Naive thymus-derived CD4-positive, alpha-beta T cell (primary cell): ENCODE measurements at regions not wholly inside any gene's neighbourhood (a gene's known extent, or its start where the extent isn't known, plus 50 kb on each side); places are given as distances from the start of the nearest gene placed in this dataset.
A peak's percentile ranks its signal among the peaks of the same experiment; 100 is the strongest.

Experiments
- ATAC-seq: fragments of 150-1000 bp; cut with Tn5 transposase; 2 replicates; pipeline ENCODE4 v1.10.0; 2021; ENCODE audit warnings: mild to moderate bottlenecking, moderate library complexity
- CTCF ChIA-PET: fragments of 350-600 bp; sonication (Branson Sonifier 250); formaldehyde crosslinking; loops from one replicate; lab custom pipeline; 2021; ENCODE audit warnings: antibody characterized with exemption; lab: Charles Lee
- POLR2A ChIA-PET: fragments of 350-600 bp; sonication (Branson Sonifier 250); formaldehyde crosslinking; loops from one replicate; lab custom pipeline; 2021; ENCODE audit warnings: antibody characterized with exemption, inconsistent platforms; lab: Charles Lee
- DNase-seq, 9 donors: peaks; one replicate each; pipeline versions ENCODE4 v3.0.0 to v3.0.0-alpha.2; 2020 to 2022; ENCODE audit warnings: mixed read lengths in 1 of 9
- H3K27ac ChIP-seq: one replicate; pipeline ENCODE4 v1.7.0; 2013; ENCODE audit warnings: mild to moderate bottlenecking, low read depth, low read length, moderate library complexity
- H3K27me3 ChIP-seq, 2 donors: one replicate each; pipeline ENCODE4 v1.7.0; 2013; ENCODE audit warnings: low read length in 2 of 2, mild to moderate bottlenecking in 2 of 2, moderate library complexity in 2 of 2; ENCODE audit not compliant: control insufficient read depth in 2 of 2, insufficient read depth in 2 of 2
- H3K36me3 ChIP-seq, 3 experiments: 1 replicate in 2 of 3; 2 replicates in 1 of 3; pipeline ENCODE4 v1.7.0; 2013; ENCODE audit warnings: low read length in 3 of 3, mild to moderate bottlenecking in 3 of 3, moderate library complexity in 1 of 3; ENCODE audit not compliant: insufficient read depth in 3 of 3, control insufficient read depth in 2 of 3
- H3K4me1 ChIP-seq, 2 donors: one replicate each; pipeline ENCODE4 v1.7.0; 2013; ENCODE audit warnings: low read length in 2 of 2, mild to moderate bottlenecking in 2 of 2, moderate library complexity in 1 of 2; ENCODE audit not compliant: control insufficient read depth in 2 of 2, insufficient read depth in 2 of 2
- H3K4me3 ChIP-seq: 2 replicates; pipeline ENCODE4 v1.7.0; 2013; ENCODE audit warnings: mild to moderate bottlenecking, low read length
- H3K9me3 ChIP-seq, 3 experiments: 1 replicate in 2 of 3; 2 replicates in 1 of 3; pipeline ENCODE4 v1.7.0; 2013; ENCODE audit warnings: low read length in 3 of 3; ENCODE audit not compliant: control insufficient read depth in 2 of 3
- H3K27ac Mint-ChIP-seq, 9 donors: one replicate each; pipeline ENCODE4 v1.8.0; 2020 to 2022; ENCODE audit warnings: mixed read lengths in 9 of 9, mild to moderate bottlenecking in 8 of 9, moderate library complexity in 5 of 9, inconsistent platforms in 2 of 9
- H3K27me3 Mint-ChIP-seq, 5 donors: one replicate each; pipeline ENCODE4 v1.8.0; 2021 to 2022; ENCODE audit warnings: mixed read lengths in 5 of 5, mild to moderate bottlenecking in 1 of 5
- H3K36me3 Mint-ChIP-seq, 5 donors: one replicate each; pipeline ENCODE4 v1.8.0; 2020 to 2022; ENCODE audit warnings: mixed read lengths in 5 of 5, mild to moderate bottlenecking in 3 of 5, inconsistent platforms in 1 of 5
- H3K4me1 Mint-ChIP-seq, 7 donors: one replicate each; pipeline ENCODE4 v1.8.0; 2020 to 2022; ENCODE audit warnings: mixed read lengths in 7 of 7, mild to moderate bottlenecking in 3 of 7, inconsistent platforms in 1 of 7
- H3K4me3 Mint-ChIP-seq, 10 donors: one replicate each; pipeline ENCODE4 v1.8.0; 2020 to 2022; ENCODE audit warnings: mild to moderate bottlenecking in 10 of 10, mixed read lengths in 10 of 10, moderate library complexity in 6 of 10, inconsistent platforms in 2 of 10
- H3K9me3 Mint-ChIP-seq, 11 donors: one replicate each; pipeline ENCODE4 v1.8.0; 2020 to 2022; ENCODE audit warnings: mixed read lengths in 11 of 11, mild to moderate bottlenecking in 4 of 11, inconsistent platforms in 1 of 11, moderate library complexity in 1 of 11
- intact Hi-C, 2 donors: fragments of 100-400 bp; cut with micrococcal nuclease; formaldehyde crosslinking; loops; one replicate each; pipeline ENCODE4 v1.15.1; 2023

GRCh38 chr11:110900426-110900825 is 188.2 kb upstream of the ARHGAP20 start:
- no peak overlapping the region for H3K27ac ChIP-seq
- H3K36me3 Mint-ChIP-seq: peaks cover 0 to 4% (median 0%) of the 10 kb centered on the region in 5 donors
- H3K4me3 Mint-ChIP-seq: no peak overlapping the region
- H3K4me1 Mint-ChIP-seq: no peaks in the 10 kb centered on the region
- no peaks in the 10 kb centered on the region for H3K27me3 ChIP-seq
- no peak overlapping the region for H3K27ac Mint-ChIP-seq
- peaks cover 0 to 11% (median 2%) of the 10 kb centered on the region in 11 donors for H3K9me3 Mint-ChIP-seq
- ChIA-PET CTCF (no interaction called here), POLR2A (interaction anchor here (0.7 kb wide), 1 partner anchor 1389 kb away, joined by 3 read pairs; no protein-coding TSS in a partner anchor)
- intact Hi-C loops: no loop called here
- H3K4me1 ChIP-seq: no peaks in the 10 kb centered on the region
- H3K9me3 ChIP-seq: no peaks in the 10 kb centered on the region
- DNase-seq (no peak), ATAC-seq (no peak)
- H3K27me3 Mint-ChIP-seq: peaks cover 0 to 7% (median 0%) of the 10 kb centered on the region in 5 donors
- no peak overlapping the region for H3K4me3 ChIP-seq
- no peaks in the 10 kb centered on the region for H3K36me3 ChIP-seq

- Histone ChIP-seq H3K27me3 (no peaks in the 10 kb centered on the region), H3K4me3 (no peak overlapping the region), H3K9me3 (no peaks in the 10 kb centered on the region), H3K4me1 (no peaks in the 10 kb centered on the region), H3K27ac (no peak overlapping the region), H3K36me3 (no peaks in the 10 kb centered on the region)
- ChIA-PET CTCF (no interaction called here), POLR2A (no interaction called here)
- intact Hi-C loops: no loop called here
- H3K27me3 Mint-ChIP-seq: peaks cover 0 to 8% (median 0%) of the 10 kb centered on the region in 5 donors
- H3K4me3 Mint-ChIP-seq: no peak overlapping the region
- H3K27ac Mint-ChIP-seq: no peak overlapping the region
- peaks cover 0 to 8% (median 1%) of the 10 kb centered on the region in 11 donors for H3K9me3 Mint-ChIP-seq
- H3K36me3 Mint-ChIP-seq: peaks cover 0 to 4% (median 0%) of the 10 kb centered on the region in 5 donors
- ATAC-seq: no peak
- no peak for DNase-seq
- H3K4me1 Mint-ChIP-seq: no peaks in the 10 kb centered on the region
These were observed 184.8 kb upstream of the ARHGAP20 start for GRCh38 chr11:110897035-110897434.

GRCh38 chr11:110896358-110896757 is 184.1 kb upstream of the ARHGAP20 start:
- CTCF ChIA-PET: no interaction called here
- DNase-seq (no peak), ATAC-seq (no peak)
- Histone ChIP-seq H3K27me3 (no peaks in the 10 kb centered on the region), H3K4me1 (no peaks in the 10 kb centered on the region), H3K27ac (no peak overlapping the region), H3K36me3 (no peaks in the 10 kb centered on the region), H3K9me3 (no peaks in the 10 kb centered on the region), H3K4me3 (no peak overlapping the region)
- Mint-ChIP-seq H3K9me3 (peaks cover 0 to 6% (median 0%) of the 10 kb centered on the region in 11 donors), H3K4me3 (no peak overlapping the region), H3K27me3 (peaks cover 0 to 8% (median 0%) of the 10 kb centered on the region in 5 donors), H3K27ac (no peak overlapping the region), H3K4me1 (no peaks in the 10 kb centered on the region), H3K36me3 (peaks cover 0 to 4% (median 0%) of the 10 kb centered on the region in 5 donors)
- POLR2A ChIA-PET: no interaction called here
- intact Hi-C loops: no loop called here

- Mint-ChIP-seq H3K9me3 (peaks cover 0 to 6% (median 0%) of the 10 kb centered on the region in 11 donors), H3K4me1 (no peaks in the 10 kb centered on the region), H3K4me3 (no peak overlapping the region), H3K36me3 (peaks cover 0 to 4% (median 0%) of the 10 kb centered on the region in 5 donors), H3K27me3 (peaks cover 0 to 5% (median 0%) of the 10 kb centered on the region in 5 donors), H3K27ac (peak overlapping the region in 1 of 9 donors; percentile 7)
- CTCF ChIA-PET: no interaction called here
- Histone ChIP-seq H3K27me3 (no peaks in the 10 kb centered on the region), H3K27ac (no peak overlapping the region), H3K36me3 (no peaks in the 10 kb centered on the region), H3K4me3 (no peak overlapping the region), H3K4me1 (no peaks in the 10 kb centered on the region), H3K9me3 (no peaks in the 10 kb centered on the region)
- POLR2A ChIA-PET: no interaction called here
- DNase-seq (no peak), ATAC-seq (peak; percentile 34)
- intact Hi-C loops: no loop called here
These were observed 182.0 kb upstream of the ARHGAP20 start for GRCh38 chr11:110894224-110894623.

GRCh38 chr11:110892741-110893285 is 180.6 kb upstream of the ARHGAP20 start:
- H3K4me1 Mint-ChIP-seq: no peaks in the 10 kb centered on the region
- no peak for DNase-seq
- Histone ChIP-seq H3K36me3 (no peaks in the 10 kb centered on the region), H3K9me3 (no peaks in the 10 kb centered on the region), H3K4me3 (no peak overlapping the region), H3K27me3 (no peaks in the 10 kb centered on the region), H3K4me1 (no peaks in the 10 kb centered on the region), H3K27ac (no peak overlapping the region)
- no peak overlapping the region for H3K4me3 Mint-ChIP-seq
- H3K27ac Mint-ChIP-seq: no peak overlapping the region
- intact Hi-C loops: no loop called here
- ChIA-PET CTCF (no interaction called here), POLR2A (no interaction called here)
- H3K27me3 Mint-ChIP-seq: peaks cover 0 to 6% (median 0%) of the 10 kb centered on the region in 5 donors
- ATAC-seq: no peak
- peaks cover 0 to 4% (median 0%) of the 10 kb centered on the region in 5 donors for H3K36me3 Mint-ChIP-seq
- peaks cover 0 to 4% (median 0%) of the 10 kb centered on the region in 11 donors for H3K9me3 Mint-ChIP-seq

- Histone ChIP-seq H3K27me3 (no peaks in the 10 kb centered on the region), H3K4me1 (no peaks in the 10 kb centered on the region), H3K9me3 (no peaks in the 10 kb centered on the region), H3K4me3 (no peak overlapping the region), H3K27ac (no peak overlapping the region), H3K36me3 (no peaks in the 10 kb centered on the region)
- ChIA-PET POLR2A (no interaction called here), CTCF (no interaction called here)
- no peak overlapping the region for H3K27ac Mint-ChIP-seq
- intact Hi-C loops: no loop called here
- DNase-seq: no peak
- no peaks in the 10 kb centered on the region for H3K4me1 Mint-ChIP-seq
- no peak for ATAC-seq
- peaks cover 0 to 2% (median 0%) of the 10 kb centered on the region in 5 donors for H3K36me3 Mint-ChIP-seq
- H3K27me3 Mint-ChIP-seq: peaks cover 0 to 3% (median 0%) of the 10 kb centered on the region in 5 donors
- peaks cover 0 to 2% (median 0%) of the 10 kb centered on the region in 11 donors for H3K9me3 Mint-ChIP-seq
- no peak overlapping the region for H3K4me3 Mint-ChIP-seq
These were observed 179.2 kb upstream of the ARHGAP20 start for GRCh38 chr11:110891411-110891810.

GRCh38 chr11:110890995-110891394 is 178.8 kb upstream of the ARHGAP20 start:
- POLR2A ChIA-PET: no interaction called here
- no peaks in the 10 kb centered on the region for H3K27me3 ChIP-seq
- peaks cover 0 to 3% (median 0%) of the 10 kb centered on the region in 5 donors for H3K27me3 Mint-ChIP-seq
- H3K4me1 ChIP-seq: no peaks in the 10 kb centered on the region
- CTCF ChIA-PET: no interaction called here
- no peak overlapping the region for H3K27ac ChIP-seq
- no peaks in the 10 kb centered on the region for H3K4me1 Mint-ChIP-seq
- H3K27ac Mint-ChIP-seq: no peak overlapping the region
- H3K4me3 ChIP-seq: no peak overlapping the region
- ATAC-seq: no peak
- H3K9me3 Mint-ChIP-seq: peaks cover 0 to 1% (median 0%) of the 10 kb centered on the region in 11 donors
- H3K4me3 Mint-ChIP-seq: no peak overlapping the region
- no peaks in the 10 kb centered on the region for H3K36me3 Mint-ChIP-seq
- no peaks in the 10 kb centered on the region for H3K36me3 ChIP-seq
- intact Hi-C loops: no loop called here
- DNase-seq: no peak
- no peaks in the 10 kb centered on the region for H3K9me3 ChIP-seq
